Left ventricle myocardium inferior (tissue), 1 donor: ENCODE measurements at regions not wholly inside any gene's neighbourhood (a gene's known extent, or its start where the extent isn't known, plus 50 kb on each side); places are given as distances from the start of the nearest gene placed in this dataset.

Experiments
- DNase-seq: peaks from one replicate; pipeline ENCODE4 v3.0.0-alpha.2; 2020
- H3K27ac ChIP-seq: fragments of 200-600 bp; replicated peaks from 2 replicates; pipeline ENCODE4 v1.8.0; 2021
- H3K27me3 ChIP-seq: fragments of 200-600 bp; 2 replicates; pipeline ENCODE4 v1.8.0; 2021; ENCODE audit warnings: low read depth
- H3K36me3 ChIP-seq: fragments of 200-600 bp; 2 replicates; pipeline ENCODE4 v1.8.0; 2021
- H3K4me1 ChIP-seq: fragments of 200-600 bp; 2 replicates; pipeline ENCODE4 v1.8.0; 2021
- H3K4me3 ChIP-seq: fragments of 200-600 bp; 2 replicates; pipeline ENCODE4 v1.8.0; 2021; ENCODE audit warnings: mild to moderate bottlenecking, moderate library complexity
- H3K9me3 ChIP-seq: fragments of 200-600 bp; replicated peaks from 2 replicates; pipeline ENCODE4 v1.8.0; 2021
- CTCF ChIP-seq: fragments of 200-600 bp; IDR thresholded peaks from 2 replicates; pipeline ENCODE4 v1.8.0; 2021; ENCODE audit warnings: antibody characterized with exemption, mild to moderate bottlenecking, borderline replicate concordance
- intact Hi-C: fragments of 100-400 bp; cut with micrococcal nuclease; formaldehyde crosslinking; loops from one replicate; pipeline ENCODE4 v1.11.0; 2022
- donor health status: DM: no; HTN: yes; CAD: no; lungs with severe emphysema.

GRCh38 chr13:73898899-73899298 is 235.3 kb downstream of the KLF12 start:
- Histone ChIP-seq H3K4me1 (no peaks in the 10 kb centered on the region), H3K9me3 (peaks cover 6% of the 10 kb centered on the region), H3K36me3 (no peaks in the 10 kb centered on the region), H3K27ac (no peak overlapping the region), H3K27me3 (no peaks in the 10 kb centered on the region), H3K4me3 (no peak overlapping the region)
- intact Hi-C loops, result no loop called here
- TF ChIP-seq CTCF, result no peak
- DNase-seq, result no peak

DNA sequence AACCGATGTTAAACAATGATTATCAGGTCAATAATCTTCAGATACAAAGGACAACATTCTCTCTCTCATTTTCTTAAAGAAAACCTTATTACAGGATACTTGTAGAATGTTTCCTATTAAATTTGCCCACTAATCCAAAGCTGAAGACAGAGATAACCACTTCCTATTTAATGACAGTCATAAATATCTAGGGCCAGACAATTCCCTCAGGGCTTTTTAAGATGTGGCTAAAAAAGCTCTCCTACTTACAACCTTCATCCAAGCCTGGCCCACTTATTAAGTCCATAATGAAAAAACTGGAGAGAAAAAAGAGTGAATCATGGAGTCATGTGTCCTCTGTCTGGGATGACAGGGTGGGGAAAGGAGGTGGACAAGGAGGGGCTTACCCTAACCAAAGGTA is 235.9 kb downstream of the KLF12 start:
- H3K4me3 ChIP-seq, result no peak overlapping the region
- no peaks in the 10 kb centered on the region for H3K27me3 ChIP-seq
- no peaks in the 10 kb centered on the region for H3K36me3 ChIP-seq
- intact Hi-C loops, result no loop called here
- H3K4me1 ChIP-seq, result no peaks in the 10 kb centered on the region
- TF ChIP-seq CTCF, result no peak
- peaks cover 6% of the 10 kb centered on the region for H3K9me3 ChIP-seq
- DNase-seq, result no peak
- H3K27ac ChIP-seq, result no peak overlapping the region

DNA sequence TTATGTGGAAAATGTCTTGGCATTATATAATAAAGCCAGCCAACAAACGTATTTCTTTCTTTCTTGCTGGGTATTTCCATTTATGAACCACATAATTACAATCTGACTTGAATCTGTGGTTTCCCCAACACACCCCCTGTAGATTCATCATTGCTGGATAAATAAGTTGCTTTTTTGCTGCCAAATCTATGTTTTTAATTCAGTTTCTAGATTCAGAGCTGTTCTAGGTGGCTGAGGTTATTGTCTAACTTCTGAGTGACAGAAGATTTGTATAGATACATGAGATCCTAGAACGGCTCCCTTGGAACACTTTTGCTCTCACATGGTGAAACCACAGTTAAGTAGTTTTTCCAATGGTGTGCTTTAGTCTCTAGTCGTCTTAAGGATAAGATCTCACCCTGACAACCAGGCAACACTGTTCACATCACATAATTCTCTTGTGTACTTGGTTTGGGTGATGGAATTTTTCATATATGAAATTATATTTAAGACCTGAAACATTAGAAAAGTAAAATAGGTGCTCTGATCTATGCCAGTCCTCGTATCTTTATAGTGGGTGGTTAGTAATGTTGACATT is 239.1 kb downstream of the KLF12 start:
- no peaks in the 10 kb centered on the region for H3K4me1 ChIP-seq
- no peaks in the 10 kb centered on the region for H3K9me3 ChIP-seq
- H3K27ac ChIP-seq, result no peak overlapping the region
- no peak for DNase-seq
- intact Hi-C loops, result no loop called here
- no peaks in the 10 kb centered on the region for H3K27me3 ChIP-seq
- no peaks in the 10 kb centered on the region for H3K36me3 ChIP-seq
- TF ChIP-seq CTCF, result no peak
- H3K4me3 ChIP-seq, result no peak overlapping the region

- Histone ChIP-seq H3K9me3 (no peaks in the 10 kb centered on the region), H3K36me3 (no peaks in the 10 kb centered on the region), H3K4me3 (no peak overlapping the region), H3K27me3 (no peaks in the 10 kb centered on the region), H3K27ac (no peak overlapping the region), H3K4me1 (no peaks in the 10 kb centered on the region)
- TF ChIP-seq CTCF, result no peak
- intact Hi-C loops, result no loop called here
- DNase-seq, result no peak
Observed at GRCh38 chr13:73893833-73894232, 240.4 kb downstream of the KLF12 start.

DNA sequence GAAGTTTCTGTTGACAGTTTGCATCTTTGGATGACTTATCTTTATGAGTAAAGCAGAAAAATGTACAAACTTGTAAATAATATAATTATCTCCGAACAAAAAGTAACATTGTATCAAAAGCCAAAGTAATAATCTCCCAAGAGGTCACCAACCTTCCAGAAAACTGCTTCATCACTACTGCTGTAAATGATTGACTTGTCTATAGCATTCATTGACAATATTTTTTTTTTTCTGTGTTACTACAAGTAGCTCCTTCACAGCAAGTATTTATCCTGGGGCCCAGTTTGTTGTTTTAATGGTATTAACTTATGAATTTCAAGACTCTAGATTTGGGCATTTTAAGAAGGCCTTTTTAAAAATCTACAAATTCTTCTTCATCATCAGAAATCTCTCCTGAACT is 242.4 kb downstream of the KLF12 start:
- no peaks in the 10 kb centered on the region for H3K36me3 ChIP-seq
- intact Hi-C loops, result no loop called here
- H3K4me3 ChIP-seq, result no peak overlapping the region
- no peak overlapping the region for H3K27ac ChIP-seq
- TF ChIP-seq CTCF, result no peak
- no peaks in the 10 kb centered on the region for H3K9me3 ChIP-seq
- DNase-seq, result no peak
- H3K27me3 ChIP-seq, result no peaks in the 10 kb centered on the region
- no peaks in the 10 kb centered on the region for H3K4me1 ChIP-seq
